ENCODE measurements at regions not wholly inside any gene's neighbourhood (a gene's known extent, or its start where the extent isn't known, plus 50 kb on each side); places are given as distances from the start of the nearest gene placed in this dataset.

- no peaks in the 10 kb centered on the region for H3K27me3 ChIP-seq (ENCODE audit: control insufficient read depth, insufficient read depth, low read length)
- ATAC-seq (no peak), DNase-seq (no peak)
- 79% methylated on average over 4 of the region's 4 CpGs for WGBS (ENCODE audit: insufficient coverage)
- Mint-ChIP-seq H3K4me1 (no peaks in the 10 kb centered on the region), H3K27ac (no peak overlapping the region), H3K4me3 (no peak overlapping the region), H3K27me3 (ENCODE audit: low read depth in 2 of 2) (peaks cover 0 to 3% of the 10 kb centered on the region in 2 donors), H3K9me3 (no peaks in the 10 kb centered on the region), H3K36me3 (no peaks in the 10 kb centered on the region)
- H3K36me3 ChIP-seq (ENCODE audit: control insufficient read depth, insufficient read depth, low read length): no peaks in the 10 kb centered on the region
- H3K9me3 ChIP-seq (ENCODE audit: control insufficient read depth, insufficient read depth, low read length): no peaks in the 10 kb centered on the region
- intact Hi-C loops (cut with micrococcal nuclease): no loop called here
- H3K27ac ChIP-seq (ENCODE audit: low read length): no peak overlapping the region
- no peak overlapping the region for H3K4me3 ChIP-seq (ENCODE audit: low read length)
- no peaks in the 10 kb centered on the region for H3K4me1 ChIP-seq (ENCODE audit: control insufficient read depth, insufficient read depth, low read length)
- TF ChIP-seq CTCF (IDR thresholded peaks at IDR 0.05): no peak
Observed at GRCh38 chr9:35549441-35549840, 55.6 kb upstream of the TESK1 start.

DNA sequence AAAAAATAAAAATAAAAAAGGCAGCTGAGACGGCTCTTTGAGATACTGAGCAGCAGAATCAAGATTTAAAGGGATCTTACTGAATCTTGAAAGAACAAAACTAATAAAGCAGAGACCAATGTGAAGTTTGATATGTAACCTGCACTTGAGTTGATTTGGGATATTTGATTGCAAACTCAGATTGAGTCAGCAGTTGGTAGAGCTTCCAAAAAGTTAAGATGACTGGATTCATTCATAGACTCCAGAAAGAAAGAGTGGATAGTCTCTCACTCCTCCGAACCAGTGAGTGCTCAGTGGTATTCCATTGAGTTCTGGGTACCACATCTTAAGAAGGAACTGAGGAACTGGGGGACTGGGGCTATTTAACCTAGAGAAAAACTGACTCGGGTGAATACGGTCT is 52.7 kb upstream of the TESK1 start:
- no peak for DNase-seq
- no peaks in the 10 kb centered on the region for H3K9me3 Mint-ChIP-seq
- 94% methylated on average over 4 of the region's 4 CpGs for WGBS (ENCODE audit: insufficient coverage)
- peaks cover 0 to 6% of the 10 kb centered on the region in 2 donors for H3K4me1 Mint-ChIP-seq
- Histone ChIP-seq H3K4me1 (ENCODE audit: control insufficient read depth, insufficient read depth, low read length) (no peaks in the 10 kb centered on the region), H3K27ac (ENCODE audit: low read length) (no peak overlapping the region), H3K36me3 (ENCODE audit: control insufficient read depth, insufficient read depth, low read length) (no peaks in the 10 kb centered on the region), H3K27me3 (ENCODE audit: control insufficient read depth, insufficient read depth, low read length) (no peaks in the 10 kb centered on the region), H3K4me3 (ENCODE audit: low read length) (no peak overlapping the region), H3K9me3 (ENCODE audit: control insufficient read depth, insufficient read depth, low read length) (no peaks in the 10 kb centered on the region)
- H3K27ac Mint-ChIP-seq: no peak overlapping the region
- no peaks in the 10 kb centered on the region for H3K36me3 Mint-ChIP-seq
- H3K27me3 Mint-ChIP-seq (ENCODE audit: low read depth in 2 of 2): peaks cover 0 to 3% of the 10 kb centered on the region in 2 donors
- no peak for TF ChIP-seq CTCF (IDR thresholded peaks at IDR 0.05)
- no peak for ATAC-seq
- intact Hi-C loops (cut with micrococcal nuclease): loop anchor here (10.0 kb wide), 1 partner anchor 658 kb away; a partner anchor contains a TSS
- H3K4me3 Mint-ChIP-seq: no peak overlapping the region

- Histone ChIP-seq H3K4me1 (ENCODE audit: control insufficient read depth, insufficient read depth, low read length) (no peaks in the 10 kb centered on the region), H3K9me3 (ENCODE audit: control insufficient read depth, insufficient read depth, low read length) (no peaks in the 10 kb centered on the region), H3K27ac (ENCODE audit: low read length) (no peak overlapping the region), H3K27me3 (ENCODE audit: control insufficient read depth, insufficient read depth, low read length) (no peaks in the 10 kb centered on the region), H3K4me3 (ENCODE audit: low read length) (no peak overlapping the region), H3K36me3 (ENCODE audit: control insufficient read depth, insufficient read depth, low read length) (no peaks in the 10 kb centered on the region)
- Mint-ChIP-seq H3K27ac (no peak overlapping the region), H3K4me3 (no peak overlapping the region), H3K4me1 (peaks cover 0 to 8% of the 10 kb centered on the region in 2 donors), H3K9me3 (no peaks in the 10 kb centered on the region), H3K36me3 (no peaks in the 10 kb centered on the region), H3K27me3 (ENCODE audit: low read depth in 2 of 2) (peaks cover 0 to 3% of the 10 kb centered on the region in 2 donors)
- intact Hi-C loops (cut with micrococcal nuclease): loop anchor here (10.0 kb wide), 1 partner anchor 658 kb away; a partner anchor contains a TSS
- ATAC-seq: no peak
- whole genome bisulfite sequencing (ENCODE audit: insufficient coverage): 91% methylated on average over 3 of the region's 3 CpGs
- no peak for TF ChIP-seq CTCF (IDR thresholded peaks at IDR 0.05)
- DNase-seq: no peak
Observed at GRCh38 chr9:35552837-35553236, 52.2 kb upstream of the TESK1 start.

Data from natural killer cell (primary cell).